OCI-LY1 (cell line): ENCODE measurements at regions not wholly inside any gene's neighbourhood (a gene's known extent, or its start where the extent isn't known, plus 50 kb on each side); places are given as distances from the start of the nearest gene placed in this dataset.

Experiments
- H2AFZ ChIP-seq: fragments of 200-600 bp; sonication (generic), shearing (Covaris generic); 2 replicates; pipeline ENCODE4 v1.6.0; 2014; ENCODE audit warnings: antibody characterized with exemption, mild to moderate bottlenecking, low read length
- H3F3A ChIP-seq: fragments of 200-600 bp; sonication (generic), shearing (Covaris generic); 2 replicates; pipeline ENCODE4 v1.6.0; 2014; ENCODE audit warnings: mild to moderate bottlenecking, antibody characterized with exemption, low read length, moderate library complexity; ENCODE audit not compliant: insufficient read depth
- H3K27ac ChIP-seq: fragments of 200-600 bp; sonication (generic); 2 replicates; pipeline ENCODE4 v1.5.1; 2014; ENCODE audit warnings: low read length, mixed run types, mild to moderate bottlenecking, low read depth; ENCODE audit not compliant: poor library complexity, severe bottlenecking
- H3K27me3 ChIP-seq: fragments of 200-600 bp; sonication (generic); 2 replicates; pipeline ENCODE4 v1.6.0; 2014; ENCODE audit warnings: antibody characterized with exemption, mild to moderate bottlenecking, low read length, moderate library complexity; ENCODE audit not compliant: insufficient read depth
- H3K36me3 ChIP-seq: fragments of 200-600 bp; sonication (generic); 2 replicates; pipeline ENCODE4 v1.6.1; 2014; ENCODE audit warnings: mild to moderate bottlenecking, antibody characterized with exemption, low read length, moderate library complexity, mixed read lengths; ENCODE audit not compliant: insufficient read depth
- H3K4me1 ChIP-seq: fragments of 200-600 bp; sonication (generic); 2 replicates; pipeline ENCODE4 v1.5.1; 2014; ENCODE audit warnings: mild to moderate bottlenecking, low read length, moderate library complexity; ENCODE audit not compliant: insufficient read depth, severe bottlenecking
- H3K4me2 ChIP-seq: fragments of 200-600 bp; sonication (generic), shearing (Covaris generic); 2 replicates; pipeline ENCODE4 v1.6.1; 2014; ENCODE audit warnings: low read length
- H3K4me3 ChIP-seq: fragments of 200-600 bp; sonication (generic); 2 replicates; pipeline ENCODE4 v1.5.1; 2014; ENCODE audit warnings: low read length, low read depth, mild to moderate bottlenecking, mixed read lengths; ENCODE audit not compliant: poor library complexity, severe bottlenecking
- H3K79me2 ChIP-seq: fragments of 200-600 bp; shearing (Covaris generic); 2 replicates; pipeline ENCODE4 v1.6.1; 2016; ENCODE audit warnings: mixed run types, low read length, mixed read lengths; ENCODE audit not compliant: insufficient read depth
- H3K9ac ChIP-seq: fragments of 200-600 bp; sonication (generic), shearing (Covaris generic); 2 replicates; pipeline ENCODE4 v1.6.1; 2014; ENCODE audit warnings: mild to moderate bottlenecking, low read length, mixed read lengths
- H3K9me2 ChIP-seq: fragments of 200-600 bp; sonication (generic), shearing (Covaris generic); 2 replicates; pipeline ENCODE4 v1.6.1; 2014; ENCODE audit warnings: low read depth, mild to moderate bottlenecking, low read length, mixed read lengths
- H3K9me3 ChIP-seq: fragments of 200-600 bp; shearing (Covaris generic); 2 replicates; pipeline ENCODE4 v1.6.1; 2014; ENCODE audit warnings: low read length, mixed read lengths
- H4K20me1 ChIP-seq: fragments of 200-600 bp; sonication (generic), shearing (Covaris generic); 2 replicates; pipeline ENCODE4 v1.6.0; 2016; ENCODE audit warnings: mild to moderate bottlenecking, low read length; ENCODE audit not compliant: insufficient read depth
- CTCF ChIP-seq: fragments of 200-600 bp; sonication (generic), shearing (Covaris generic); IDR thresholded peaks from 2 replicates; pipeline ENCODE4 v1.5.1; 2017; ENCODE audit warnings: mild to moderate bottlenecking, antibody characterized with exemption, low read length, moderate library complexity, mixed read lengths
- EZH2 ChIP-seq: fragments of 200-600 bp; sonication (generic), shearing (Covaris generic); IDR thresholded peaks from 2 replicates; pipeline ENCODE4 v1.8.0; 2017; ENCODE audit warnings: borderline replicate concordance, mixed run types, mild to moderate bottlenecking, antibody characterized with exemption, low read length, moderate library complexity, mixed read lengths

GRCh38 chr13:47230155-47230554 lies 333.3 kb upstream of the HTR2A start:
- no peaks in the 10 kb centered on the region for H3K36me3 ChIP-seq
- H3K4me2 ChIP-seq: no peak overlapping the region
- H3K4me3 ChIP-seq: no peak overlapping the region
- no peaks in the 10 kb centered on the region for H3K27me3 ChIP-seq
- 0 out of 2 replicates have a peak, but pooled peaks cover 2% of the 10 kb centered on the region for H3K9me3 ChIP-seq
- no peaks in the 10 kb centered on the region for H4K20me1 ChIP-seq
- no peak overlapping the region for H3K27ac ChIP-seq
- TF ChIP-seq CTCF (no peak), EZH2 (no peak)
- H3K79me2 ChIP-seq: no peaks in the 10 kb centered on the region
- no peak overlapping the region for H3K9ac ChIP-seq
- H3K4me1 ChIP-seq: no peaks in the 10 kb centered on the region
- no peak overlapping the region for H2AFZ ChIP-seq
- H3F3A ChIP-seq: no peaks in the 10 kb centered on the region
- no peaks in the 10 kb centered on the region for H3K9me2 ChIP-seq

- H3K9ac ChIP-seq: no peak overlapping the region
- H3K4me3 ChIP-seq: no peak overlapping the region
- no peaks in the 10 kb centered on the region for H3K36me3 ChIP-seq
- H3K27me3 ChIP-seq: no peaks in the 10 kb centered on the region
- H2AFZ ChIP-seq: no peak overlapping the region
- no peaks in the 10 kb centered on the region for H3F3A ChIP-seq
- H3K27ac ChIP-seq: no peak overlapping the region
- H4K20me1 ChIP-seq: no peaks in the 10 kb centered on the region
- H3K4me2 ChIP-seq: no peak overlapping the region
- 0 out of 2 replicates have a peak, but pooled peaks cover 2% of the 10 kb centered on the region for H3K9me3 ChIP-seq
- no peaks in the 10 kb centered on the region for H3K79me2 ChIP-seq
- no peaks in the 10 kb centered on the region for H3K9me2 ChIP-seq
- TF ChIP-seq CTCF (no peak), EZH2 (no peak)
- H3K4me1 ChIP-seq: no peaks in the 10 kb centered on the region
These were observed 329.7 kb upstream of the HTR2A start for GRCh38 chr13:47226516-47226915.

GRCh38 chr13:47220453-47221140 lies 323.7 kb upstream of the HTR2A start:
- H3K4me2 ChIP-seq: no peak overlapping the region
- H2AFZ ChIP-seq: no peak overlapping the region
- H3F3A ChIP-seq: no peaks in the 10 kb centered on the region
- no peaks in the 10 kb centered on the region for H3K9me2 ChIP-seq
- no peak overlapping the region for H3K9ac ChIP-seq
- no peaks in the 10 kb centered on the region for H3K4me1 ChIP-seq
- no peaks in the 10 kb centered on the region for H3K79me2 ChIP-seq
- no peaks in the 10 kb centered on the region for H3K9me3 ChIP-seq
- H4K20me1 ChIP-seq: no peaks in the 10 kb centered on the region
- no peaks in the 10 kb centered on the region for H3K27me3 ChIP-seq
- H3K27ac ChIP-seq: no peak overlapping the region
- no peaks in the 10 kb centered on the region for H3K36me3 ChIP-seq
- H3K4me3 ChIP-seq: no peak overlapping the region
- TF ChIP-seq CTCF (no peak; the same call in 1 of the 2 replicates), EZH2 (no peak)
